Astrocyte of the spinal cord (primary cell): ENCODE measurements at regions not wholly inside any gene's neighbourhood (a gene's known extent, or its start where the extent isn't known, plus 50 kb on each side); places are given as distances from the start of the nearest gene placed in this dataset.

ENCODE experiments used
- DNase-seq: peaks from one replicate; pipeline ENCODE4 v3.0.0; 2011; ENCODE audit warnings: low read depth, low spot score
- H3K4me3 ChIP-seq: 2 replicates; pipeline ENCODE4 v1.5.1; 2011; ENCODE audit warnings: low read depth, mild to moderate bottlenecking, low read length, moderate library complexity
- in situ Hi-C: cut with HindIII; loops from 2 replicates; pipeline ENCODE4 v1.10.0; 2017; ENCODE audit warnings: low sequenced_read_pairs
- TF ChIP-seq, protein P1 (sequence below): IDR thresholded peaks from 2 replicates; pipeline ENCODE4 v1.5.1; 2012; ENCODE audit warnings: low read depth, mild to moderate bottlenecking, low read length, inconsistent platforms

DNA sequence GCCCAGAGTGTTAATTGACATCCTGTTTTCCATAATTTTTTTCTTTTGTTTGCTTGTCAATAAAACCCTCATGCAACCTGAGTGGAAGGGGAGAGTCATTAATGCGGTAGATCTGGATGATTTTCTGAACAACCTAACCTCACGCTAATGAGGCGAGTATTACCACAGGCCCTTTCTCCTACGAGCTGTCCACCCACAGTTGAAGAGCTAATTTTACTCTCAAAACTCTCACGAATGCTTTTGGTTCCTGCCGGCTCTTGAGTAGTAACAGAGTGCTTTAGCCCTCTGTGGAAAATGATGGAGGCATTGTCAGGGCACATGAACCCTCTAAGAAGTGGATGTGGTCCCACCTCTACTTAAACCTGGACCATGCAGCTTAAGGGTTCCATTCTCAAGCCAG lies 491.3 kb upstream of the RBFOX1 start:
- TF ChIP-seq, protein P1, sequence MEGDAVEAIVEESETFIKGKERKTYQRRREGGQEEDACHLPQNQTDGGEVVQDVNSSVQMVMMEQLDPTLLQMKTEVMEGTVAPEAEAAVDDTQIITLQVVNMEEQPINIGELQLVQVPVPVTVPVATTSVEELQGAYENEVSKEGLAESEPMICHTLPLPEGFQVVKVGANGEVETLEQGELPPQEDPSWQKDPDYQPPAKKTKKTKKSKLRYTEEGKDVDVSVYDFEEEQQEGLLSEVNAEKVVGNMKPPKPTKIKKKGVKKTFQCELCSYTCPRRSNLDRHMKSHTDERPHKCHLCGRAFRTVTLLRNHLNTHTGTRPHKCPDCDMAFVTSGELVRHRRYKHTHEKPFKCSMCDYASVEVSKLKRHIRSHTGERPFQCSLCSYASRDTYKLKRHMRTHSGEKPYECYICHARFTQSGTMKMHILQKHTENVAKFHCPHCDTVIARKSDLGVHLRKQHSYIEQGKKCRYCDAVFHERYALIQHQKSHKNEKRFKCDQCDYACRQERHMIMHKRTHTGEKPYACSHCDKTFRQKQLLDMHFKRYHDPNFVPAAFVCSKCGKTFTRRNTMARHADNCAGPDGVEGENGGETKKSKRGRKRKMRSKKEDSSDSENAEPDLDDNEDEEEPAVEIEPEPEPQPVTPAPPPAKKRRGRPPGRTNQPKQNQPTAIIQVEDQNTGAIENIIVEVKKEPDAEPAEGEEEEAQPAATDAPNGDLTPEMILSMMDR, result no peak
- no peak overlapping the region for H3K4me3 ChIP-seq

DNA sequence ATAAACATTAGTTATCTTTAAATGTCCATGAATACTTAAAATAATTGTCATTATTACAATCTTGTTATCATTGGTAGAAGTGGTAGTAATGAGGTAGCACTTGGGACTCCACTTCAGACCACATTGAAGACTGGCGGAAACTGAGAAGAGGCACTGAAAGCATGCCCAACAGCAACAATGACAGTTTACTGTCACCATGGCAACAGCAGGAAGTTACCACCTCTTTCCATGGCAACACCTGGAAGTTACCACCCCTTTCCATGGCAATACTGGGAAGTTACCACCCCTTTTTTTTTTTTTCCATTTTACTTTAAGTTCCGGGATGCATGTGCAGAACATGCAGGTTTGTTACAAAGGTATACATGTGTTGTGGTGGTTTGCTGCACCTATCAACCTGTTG lies 494.9 kb upstream of the RBFOX1 start:
- in situ Hi-C loops, result no loop called here
- H3K4me3 ChIP-seq, result no peak overlapping the region
- TF ChIP-seq, protein P1, result no peak
- DNase-seq, result no peak

More for the DNA sequence above, 491.3 kb upstream of the RBFOX1 start:
- in situ Hi-C loops, result no loop called here
- DNase-seq, result no peak

DNA sequence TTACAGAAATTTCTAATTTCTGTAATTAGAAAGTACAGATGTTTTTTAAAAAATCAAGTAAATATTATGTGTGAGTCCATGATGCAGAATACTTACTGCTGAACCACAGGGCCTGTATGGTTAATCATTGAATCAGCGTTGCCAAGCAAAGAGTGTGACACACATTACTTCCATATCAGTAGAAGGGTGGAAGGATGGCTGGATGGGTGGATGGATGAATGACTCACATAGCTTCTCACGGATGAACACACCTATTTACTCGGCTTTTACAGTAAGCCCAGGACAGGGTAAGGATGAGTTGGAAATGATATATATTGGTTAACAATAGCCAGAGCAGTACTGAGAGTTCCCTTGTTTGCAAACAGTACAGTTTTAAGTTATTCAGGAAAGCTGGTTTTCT lies 495.9 kb upstream of the RBFOX1 start:
- TF ChIP-seq, protein P1, result no peak
- no peak for DNase-seq
- in situ Hi-C loops, result no loop called here
- H3K4me3 ChIP-seq, result no peak overlapping the region

DNA sequence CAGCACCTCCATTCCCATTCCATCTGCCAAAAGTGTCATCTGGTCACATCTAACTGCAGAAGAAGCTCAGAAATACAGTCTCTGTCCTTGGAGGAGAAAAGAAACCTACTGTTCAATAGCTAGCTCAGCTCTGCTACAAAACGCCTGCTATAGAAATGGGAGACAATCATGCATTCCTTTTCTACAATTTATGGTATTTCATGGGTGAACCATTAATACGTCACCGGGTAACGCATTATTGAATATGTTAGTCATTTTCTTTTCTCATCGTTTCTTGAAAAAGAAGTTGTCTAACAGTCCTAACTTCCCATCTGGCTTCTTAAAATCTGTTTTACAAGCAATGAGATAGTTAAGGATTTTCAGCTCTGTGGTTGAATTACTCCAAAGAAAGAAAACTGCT lies 496.7 kb upstream of the RBFOX1 start:
- in situ Hi-C loops, result no loop called here
- H3K4me3 ChIP-seq, result no peak overlapping the region
- DNase-seq, result no peak
- TF ChIP-seq, protein P1, result no peak

DNA sequence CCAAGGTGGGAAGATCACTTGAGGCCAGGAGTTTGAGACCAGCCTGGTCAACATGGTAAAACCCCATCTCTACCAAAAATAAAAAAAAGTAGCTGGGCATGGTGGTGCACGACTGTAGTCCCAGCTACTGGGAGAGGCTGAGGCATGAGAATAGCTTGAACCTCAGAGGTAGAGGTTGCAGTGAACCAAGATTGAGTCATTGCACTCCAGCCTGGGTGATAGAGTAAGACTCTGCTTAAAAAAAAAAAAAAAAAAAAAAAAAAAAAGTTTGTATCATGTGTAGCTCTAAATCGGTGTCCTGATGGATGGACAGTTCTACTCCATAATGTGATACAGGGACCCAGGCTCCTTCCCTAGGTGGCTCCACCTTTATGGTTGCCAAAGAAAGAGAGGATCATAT lies 497.1 kb upstream of the RBFOX1 start:
- TF ChIP-seq, protein P1, result no peak
- no peak for DNase-seq
- H3K4me3 ChIP-seq, result no peak overlapping the region
- in situ Hi-C loops, result no loop called here

DNA sequence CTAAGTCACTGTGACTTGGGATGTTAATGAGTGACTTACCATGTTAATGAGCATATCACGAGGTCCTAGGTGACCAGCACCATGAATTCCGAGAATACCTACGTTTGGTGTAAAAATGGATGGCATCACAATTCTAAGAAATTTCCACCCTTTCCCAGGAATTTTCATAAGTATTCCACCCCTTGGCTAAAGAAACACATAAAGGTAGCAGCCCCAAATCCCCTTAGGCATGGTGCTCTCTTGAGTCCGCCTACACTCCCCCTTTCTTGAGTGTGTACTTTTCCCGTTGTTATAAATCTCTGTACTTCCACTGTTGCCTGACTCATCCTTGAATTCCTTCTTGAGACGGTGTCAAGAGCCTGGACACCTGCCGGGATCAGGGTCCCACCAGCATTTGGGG lies 504.0 kb upstream of the RBFOX1 start:
- TF ChIP-seq, protein P1, result no peak
- in situ Hi-C loops, result no loop called here
- no peak for DNase-seq
- no peak overlapping the region for H3K4me3 ChIP-seq

DNA sequence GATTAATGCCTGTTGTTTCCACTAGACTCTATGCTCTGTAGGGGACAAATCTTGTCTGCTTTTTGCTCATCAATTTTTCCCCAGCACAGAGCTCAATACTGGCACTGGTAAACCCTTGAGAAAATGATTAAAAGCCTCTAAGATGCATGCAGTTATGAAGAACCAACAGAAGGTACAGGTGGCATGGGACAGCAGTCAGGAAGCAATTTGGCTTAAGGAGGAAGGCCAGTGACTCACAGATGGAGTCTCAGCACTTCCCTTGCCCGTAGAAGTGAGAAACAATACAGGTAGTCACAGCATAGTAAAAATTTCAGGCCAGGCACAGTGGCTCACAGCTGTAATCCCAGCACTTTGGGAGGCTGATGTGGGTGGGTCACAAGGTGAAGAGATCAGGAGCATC lies 504.7 kb upstream of the RBFOX1 start:
- in situ Hi-C loops, result no loop called here
- TF ChIP-seq, protein P1, result no peak

More for the DNA sequence above, 504.7 kb upstream of the RBFOX1 start:
- DNase-seq, result no peak
- no peak overlapping the region for H3K4me3 ChIP-seq
